WERI-Rb-1 (cell line): ENCODE measurements at regions not wholly inside any gene's neighbourhood (a gene's known extent, or its start where the extent isn't known, plus 50 kb on each side); places are given as distances from the start of the nearest gene placed in this dataset.

Experiments used
- DNase-seq: peaks from one replicate; pipeline ENCODE4 v3.0.0-alpha.2; 2020
- H3K27ac ChIP-seq: fragments of 250-450 bp; sonication (Bioruptor Pico); 2 replicates; pipeline ENCODE4 v1.5.1; 2020; ENCODE audit warnings: mild to moderate bottlenecking, moderate library complexity
- H3K27me3 ChIP-seq: fragments of 250-450 bp; sonication (Bioruptor Pico); 2 replicates; pipeline ENCODE4 v1.5.1; 2021; ENCODE audit warnings: mild to moderate bottlenecking, low read depth, moderate library complexity; ENCODE audit not compliant: insufficient read depth, severe bottlenecking
- H3K36me3 ChIP-seq: fragments of 250-450 bp; sonication (Bioruptor Pico); 2 replicates; pipeline ENCODE4 v1.5.1; 2020; ENCODE audit warnings: mild to moderate bottlenecking, moderate library complexity
- H3K4me3 ChIP-seq: 2 replicates; pipeline ENCODE4 v1.5.1; 2011; ENCODE audit warnings: low read depth, mild to moderate bottlenecking, control low read depth, low read length
- H3K9me3 ChIP-seq: fragments of 250-450 bp; sonication (Bioruptor Pico); 2 replicates; pipeline ENCODE4 v1.5.1; 2021; ENCODE audit warnings: mild to moderate bottlenecking, moderate library complexity; ENCODE audit not compliant: severe bottlenecking
- CTCF ChIP-seq: IDR thresholded peaks from 2 replicates; pipeline ENCODE4 v1.5.1; 2011; ENCODE audit warnings: low read depth, mild to moderate bottlenecking, control low read depth, inconsistent platforms, low read length

GRCh38 chr4:71221510-71222466, 117.0 kb upstream of the SLC4A4 start:
- H3K27ac ChIP-seq: no peak overlapping the region
- no peaks in the 10 kb centered on the region for H3K9me3 ChIP-seq
- DNase-seq: no peak
- TF ChIP-seq CTCF: no peak
- H3K4me3 ChIP-seq: no peak overlapping the region
- no peaks in the 10 kb centered on the region for H3K27me3 ChIP-seq
- H3K36me3 ChIP-seq: no peaks in the 10 kb centered on the region

- no peaks in the 10 kb centered on the region for H3K9me3 ChIP-seq
- no peaks in the 10 kb centered on the region for H3K36me3 ChIP-seq
- H3K27me3 ChIP-seq: no peaks in the 10 kb centered on the region
- no peak for DNase-seq
- TF ChIP-seq CTCF: no peak
- no peak overlapping the region for H3K27ac ChIP-seq
- no peak overlapping the region for H3K4me3 ChIP-seq
These were observed 116.2 kb upstream of the SLC4A4 start for GRCh38 chr4:71222661-71223060.

- H3K9me3 ChIP-seq: no peaks in the 10 kb centered on the region
- peak; percentile 75 for TF ChIP-seq CTCF
- peak; percentile 37 for DNase-seq
- no peak overlapping the region for H3K27ac ChIP-seq
- H3K4me3 ChIP-seq: peak overlapping the region; percentile 32
- no peaks in the 10 kb centered on the region for H3K27me3 ChIP-seq
- no peaks in the 10 kb centered on the region for H3K36me3 ChIP-seq
These were observed 109.1 kb upstream of the SLC4A4 start for GRCh38 chr4:71229477-71230270.

GRCh38 chr4:71230271-71231128, 108.3 kb upstream of the SLC4A4 start:
- Histone ChIP-seq H3K36me3 (no peaks in the 10 kb centered on the region), H3K9me3 (no peaks in the 10 kb centered on the region), H3K27ac (no peak overlapping the region), H3K27me3 (no peaks in the 10 kb centered on the region), H3K4me3 (no peak overlapping the region)
- TF ChIP-seq CTCF: no peak
- peak; percentile 16 for DNase-seq
